ENCODE measurements at regions not wholly inside any gene's neighbourhood (a gene's known extent, or its start where the extent isn't known, plus 50 kb on each side); places are given as distances from the start of the nearest gene placed in this dataset.
"Not testable (repeated sequence)": the region's sequence is repeated elsewhere in the genome, so short reads cannot be mapped to it uniquely, and the experiment has no call there.

GRCh38 chrX:53824686-53825085 is 138.2 kb upstream of the HUWE1 start:
- H3K4me3 Mint-ChIP-seq: no peak overlapping the region
- H3K9me3 ChIP-seq (ENCODE audit: control extremely low read depth in 1 of 3, control insufficient read depth in 2 of 3, insufficient read depth in 1 of 3, low read length in 2 of 3): no peaks in the 10 kb centered on the region
- ATAC-seq (ENCODE audit: low read depth) (no peak), DNase-seq (no peak)
- H4K20me1 ChIP-seq (ENCODE audit: control insufficient read depth, insufficient read depth, low read length, poor library complexity, severe bottlenecking): no peaks in the 10 kb centered on the region
- intact Hi-C loops (cut with micrococcal nuclease): no loop called here
- 100% methylated on average over 1 of the region's 2 CpGs for WGBS (ENCODE audit: insufficient coverage)
- no peaks in the 10 kb centered on the region for H3K4me1 ChIP-seq (ENCODE audit: control insufficient read depth in 2 of 2, insufficient read depth in 2 of 2, low read length in 2 of 2)
- no peaks in the 10 kb centered on the region for H3K27me3 Mint-ChIP-seq
- H2AFZ ChIP-seq (ENCODE audit: insufficient read depth, low read depth, low read length, poor library complexity, severe bottlenecking): no peak overlapping the region
- H3K27ac Mint-ChIP-seq: no peak overlapping the region
- H3K4me3 ChIP-seq (ENCODE audit: control extremely low read depth in 1 of 5, extremely low read depth in 1 of 5, insufficient read depth in 1 of 5, low read depth in 2 of 5, low read length in 4 of 5): no peak overlapping the region
- no peak overlapping the region for H3K9ac ChIP-seq (ENCODE audit: low read length)
- no peak overlapping the region for H3K4me2 ChIP-seq (replicated peaks; ENCODE audit: low read depth, low read length, poor library complexity, severe bottlenecking)
- no peak overlapping the region for H3K27ac ChIP-seq (ENCODE audit: low read length in 2 of 2)
- no peaks in the 10 kb centered on the region for H3K79me2 ChIP-seq (ENCODE audit: control insufficient read depth, insufficient read depth, low read length)
- POLR2A ChIA-PET: no interaction called here
- TF ChIP-seq EZH2 (IDR thresholded peaks at IDR 0.05; ENCODE audit: borderline replicate concordance, insufficient read depth, low read depth, low read length, poor library complexity, severe bottlenecking) (no peak), CTCF (IDR thresholded peaks at IDR 0.05) (no peak)
- H3K4me1 Mint-ChIP-seq: no peaks in the 10 kb centered on the region
- no peaks in the 10 kb centered on the region for H3K36me3 ChIP-seq (replicated peaks in 1 of 2; ENCODE audit: control extremely low read depth in 1 of 2, control insufficient read depth in 1 of 2, extremely low read depth in 1 of 2, insufficient read depth in 2 of 2, low read length in 1 of 2)
- H3K9me3 Mint-ChIP-seq (ENCODE audit: insufficient read depth): no peaks in the 10 kb centered on the region
- CTCF ChIA-PET: no interaction called here
- H3K27me3 ChIP-seq (replicated peaks in 1 of 4; ENCODE audit: control extremely low read depth in 1 of 4, control insufficient read depth in 3 of 4, insufficient read depth in 4 of 4, low read length in 3 of 4): no peaks in the 10 kb centered on the region

GRCh38 chrX:53818115-53818514 is 131.6 kb upstream of the HUWE1 start:
- H3K27ac Mint-ChIP-seq; H4K20me1 ChIP-seq (ENCODE audit: control insufficient read depth, insufficient read depth, low read length, poor library complexity, severe bottlenecking); H3K27ac ChIP-seq (ENCODE audit: low read length in 2 of 2); H3K4me1 ChIP-seq (ENCODE audit: control insufficient read depth in 2 of 2, insufficient read depth in 2 of 2, low read length in 2 of 2); DNase-seq; H3K36me3 ChIP-seq (replicated peaks in 1 of 2; ENCODE audit: control extremely low read depth in 1 of 2, control insufficient read depth in 1 of 2, extremely low read depth in 1 of 2, insufficient read depth in 2 of 2, low read length in 1 of 2); H3K79me2 ChIP-seq (ENCODE audit: control insufficient read depth, insufficient read depth, low read length); POLR2A ChIA-PET; H3K27me3 ChIP-seq (replicated peaks in 1 of 4; ENCODE audit: control extremely low read depth in 1 of 4, control insufficient read depth in 3 of 4, insufficient read depth in 4 of 4, low read length in 3 of 4); H3K4me3 ChIP-seq (ENCODE audit: control extremely low read depth in 1 of 5, extremely low read depth in 1 of 5, insufficient read depth in 1 of 5, low read depth in 2 of 5, low read length in 4 of 5); H3K4me1 Mint-ChIP-seq; H3K9ac ChIP-seq (ENCODE audit: low read length); H3K4me3 Mint-ChIP-seq; ATAC-seq (ENCODE audit: low read depth); intact Hi-C loops (cut with micrococcal nuclease); H3K9me3 ChIP-seq (ENCODE audit: control extremely low read depth in 1 of 3, control insufficient read depth in 2 of 3, insufficient read depth in 1 of 3, low read length in 2 of 3); H2AFZ ChIP-seq (ENCODE audit: insufficient read depth, low read depth, low read length, poor library complexity, severe bottlenecking); CTCF ChIA-PET; H3K27me3 Mint-ChIP-seq; H3K9me3 Mint-ChIP-seq (ENCODE audit: insufficient read depth); H3K4me2 ChIP-seq (replicated peaks; ENCODE audit: low read depth, low read length, poor library complexity, severe bottlenecking): not testable (repeated sequence)
- WGBS (ENCODE audit: insufficient coverage): no CpG with 5 or more reads among the region's 1 CpG
